PC-3 (cell line): ENCODE measurements at regions not wholly inside any gene's neighbourhood (a gene's known extent, or its start where the extent isn't known, plus 50 kb on each side); places are given as distances from the start of the nearest gene placed in this dataset.

Experiments
- CTCF ChIP-seq: fragments of 300-600 bp; sonication (generic); conservative IDR thresholded peaks from 2 replicates; pipeline ENCODE4 v1.5.1; 2017; ENCODE audit warnings: antibody characterized with exemption, low read depth, mild to moderate bottlenecking, low read length
- EZH2 ChIP-seq: fragments of 300-600 bp; sonication (generic); IDR thresholded peaks from one replicate; pipeline ENCODE4 v1.6.1; 2017; ENCODE audit warnings: antibody characterized with exemption, mild to moderate bottlenecking, low read length; ENCODE audit not compliant: unreplicated experiment
- EZH2phosphoT487 ChIP-seq: fragments of 300-600 bp; sonication (generic); IDR thresholded peaks from 2 replicates; pipeline ENCODE4 v1.6.1; 2018; ENCODE audit warnings: mild to moderate bottlenecking, antibody characterized with exemption, low read length, borderline replicate concordance

GRCh38 chr7:149625340-149625946 lies 127.8 kb upstream of the ZNF746 start:
- TF ChIP-seq CTCF = peak; percentile 71
- no peak for TF ChIP-seq EZH2
- no peak for TF ChIP-seq EZH2phosphoT487
